SK-N-DZ (cell line): ENCODE measurements at regions not wholly inside any gene's neighbourhood (a gene's known extent, or its start where the extent isn't known, plus 50 kb on each side); places are given as distances from the start of the nearest gene placed in this dataset.
A peak's percentile ranks its signal among the peaks of the same experiment; 100 is the strongest.

Experiments
- DNase-seq: peaks from one replicate; pipeline ENCODE4 v3.0.0-alpha.2; 2015; ENCODE audit warnings: low spot score

- no peak for DNase-seq
These were observed 271.3 kb downstream of the BMP7 start for GRCh38 chr20:56995149-56995548.

- peak; percentile 30 for DNase-seq
These were observed 270.8 kb downstream of the BMP7 start for GRCh38 chr20:56995635-56996075.

GRCh38 chr20:56996533-56996932 lies 269.9 kb downstream of the BMP7 start:
- DNase-seq = no peak

DNA sequence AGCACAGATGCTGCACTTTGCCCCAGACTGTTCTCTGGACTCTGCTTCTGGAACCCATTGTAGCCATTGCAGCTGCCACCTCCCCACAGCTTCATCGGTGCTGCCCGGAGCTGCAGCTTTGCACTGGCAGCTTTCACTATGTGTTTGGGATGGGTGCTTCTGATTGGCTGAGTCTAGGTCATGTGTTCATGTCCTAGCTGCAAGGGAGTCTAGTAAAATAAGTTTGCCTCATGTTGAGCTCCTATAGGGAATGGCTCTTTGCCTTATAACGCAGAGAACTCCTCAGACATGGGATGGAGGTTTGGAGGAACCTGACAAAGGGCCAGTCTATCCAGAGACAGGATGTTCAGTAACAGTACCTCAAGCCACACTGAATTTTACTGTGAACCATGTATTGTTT lies 268.0 kb downstream of the BMP7 start:
- DNase-seq = no peak

DNA sequence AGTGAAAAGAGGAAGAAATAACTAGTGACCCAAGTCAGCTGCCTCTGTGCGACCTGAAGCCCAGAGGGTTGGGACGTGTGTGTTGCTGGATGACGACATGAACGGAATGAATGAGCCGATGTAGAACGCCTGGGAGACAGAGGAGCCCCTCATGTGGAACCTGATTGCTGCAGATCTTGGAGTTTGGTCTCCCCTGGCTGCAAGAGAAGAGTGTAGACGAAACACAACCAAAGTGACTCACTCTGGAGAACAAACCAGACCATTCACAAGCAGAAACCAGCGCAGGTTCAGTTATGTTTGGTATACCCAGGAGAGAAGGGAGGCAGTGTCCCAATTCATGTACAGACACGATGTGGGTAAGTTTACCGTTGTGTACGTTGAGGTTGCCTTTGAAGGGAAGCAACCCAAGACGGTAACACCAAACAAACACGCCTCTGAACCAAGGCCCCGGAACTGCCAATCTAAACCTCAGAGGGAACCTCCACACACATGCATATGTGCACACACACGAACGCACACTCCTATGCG lies 265.9 kb downstream of the BMP7 start:
- DNase-seq = no peak

GRCh38 chr20:57001126-57001767 lies 265.2 kb downstream of the BMP7 start:
- DNase-seq = no peak

GRCh38 chr20:57002066-57002570 lies 264.3 kb downstream of the BMP7 start:
- DNase-seq = no peak

DNA sequence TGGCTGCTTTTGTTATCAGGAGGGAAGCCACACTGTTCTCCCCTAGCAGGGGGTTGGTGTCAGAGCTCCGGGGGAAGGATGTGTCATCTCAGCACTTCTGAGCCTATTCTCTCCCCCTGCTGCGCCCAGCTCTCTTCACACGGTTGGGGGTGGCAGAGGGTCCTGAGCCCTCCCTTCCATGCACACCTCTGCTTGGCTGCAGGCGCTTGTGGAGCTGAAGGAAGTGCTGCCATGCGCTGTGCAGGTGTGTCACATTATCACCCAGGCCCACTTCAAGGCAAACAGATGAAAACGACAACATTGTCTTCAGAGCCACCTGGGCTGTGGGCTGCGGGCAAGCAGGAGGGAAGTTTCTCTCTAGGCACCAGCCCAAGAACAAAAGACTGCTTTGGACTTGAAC lies 263.4 kb downstream of the BMP7 start:
- no peak for DNase-seq

GRCh38 chr20:57004416-57004815 lies 262.0 kb downstream of the BMP7 start:
- no peak for DNase-seq

DNA sequence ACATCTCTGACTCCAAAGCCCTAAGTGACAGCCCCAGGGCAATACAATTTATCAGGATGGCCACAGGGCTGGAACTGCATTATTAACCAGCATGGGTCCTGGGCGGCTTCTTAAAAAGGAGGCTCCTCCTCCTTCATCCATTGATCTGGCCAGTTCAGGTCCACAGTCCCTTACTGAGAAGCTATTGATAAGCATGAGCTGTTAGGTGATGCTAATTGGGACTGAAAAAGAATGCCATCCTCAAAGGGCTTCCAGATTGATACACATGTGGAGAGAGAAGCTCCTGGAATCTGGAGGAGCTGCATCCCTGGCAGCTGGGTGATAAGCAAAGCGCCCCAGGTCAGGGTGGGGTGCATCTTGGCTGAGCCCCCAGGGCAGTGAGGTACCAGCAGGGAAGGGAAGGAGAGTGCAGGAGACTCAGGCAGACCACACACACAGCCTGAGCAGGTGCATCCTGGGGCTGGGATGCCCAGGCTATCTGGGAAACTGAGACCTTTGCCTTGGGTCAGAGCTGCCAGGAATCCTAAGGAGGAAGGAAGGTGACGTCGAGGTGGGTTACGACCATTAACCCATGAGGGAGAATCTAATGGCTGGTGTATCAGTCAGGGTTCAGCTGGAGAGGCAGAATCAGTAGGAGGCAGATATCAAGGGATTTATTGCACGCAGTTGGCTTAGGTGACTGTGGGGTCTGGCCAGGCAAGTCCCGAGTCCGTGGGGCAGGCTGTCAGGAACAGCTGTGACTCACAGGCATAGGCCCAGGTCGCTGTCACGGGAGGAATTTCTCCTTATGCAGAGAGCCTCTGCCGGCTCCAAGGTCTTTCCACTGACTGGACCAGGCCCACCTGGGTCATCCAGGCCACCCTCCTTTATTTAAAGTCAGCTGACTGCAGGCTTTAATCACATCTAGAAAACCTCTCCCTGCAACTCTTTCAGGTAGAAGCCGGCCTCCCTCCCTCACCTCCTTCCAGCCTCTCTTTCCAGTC lies 261.2 kb downstream of the BMP7 start:
- DNase-seq = no peak

DNA sequence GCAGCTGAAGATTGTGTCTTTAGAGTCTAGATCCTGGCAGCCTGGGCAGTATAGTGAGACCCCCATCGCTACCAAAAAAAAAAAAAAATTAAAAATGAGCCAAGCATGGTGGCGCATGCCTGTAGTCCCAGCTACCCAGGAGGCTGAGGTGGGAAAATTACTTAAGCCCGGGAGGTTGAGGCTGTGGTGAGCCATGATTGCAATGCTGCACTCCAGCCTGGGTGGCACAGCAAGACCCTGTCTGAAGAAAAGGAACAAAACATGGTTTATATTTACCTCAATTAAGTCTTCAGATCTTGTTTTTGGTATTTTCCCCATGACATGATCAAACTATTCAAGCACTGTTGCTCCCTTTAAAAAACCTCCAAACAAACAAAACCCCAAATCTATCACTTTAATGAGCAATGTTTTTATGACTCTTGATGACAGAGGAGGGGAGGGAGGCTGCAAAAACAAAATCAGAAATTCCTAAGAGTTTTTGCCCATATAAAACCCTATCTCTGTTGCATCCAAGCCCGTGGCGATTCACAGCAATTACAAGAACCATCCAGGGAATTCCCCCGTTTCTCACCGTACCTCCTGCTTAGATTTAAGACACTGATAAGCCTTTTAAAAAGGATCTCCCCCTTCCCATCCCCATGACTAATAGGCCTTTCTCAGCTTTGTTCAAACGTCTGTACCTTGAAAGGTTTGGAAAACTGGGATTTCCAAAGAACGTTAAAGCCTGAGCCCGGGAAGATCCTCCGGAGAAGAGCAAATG lies 259.9 kb downstream of the BMP7 start:
- no peak for DNase-seq

- no peak for DNase-seq
These were observed 259.3 kb downstream of the BMP7 start for GRCh38 chr20:57007171-57007540.

- DNase-seq = peak; percentile 24
These were observed 258.2 kb downstream of the BMP7 start for GRCh38 chr20:57008217-57008616.

GRCh38 chr20:57009355-57009754 lies 257.1 kb downstream of the BMP7 start:
- no peak for DNase-seq

GRCh38 chr20:57009775-57010174 lies 256.7 kb downstream of the BMP7 start:
- no peak for DNase-seq

GRCh38 chr20:57012691-57013090 lies 253.8 kb downstream of the BMP7 start:
- DNase-seq = no peak

GRCh38 chr20:57013217-57013616 lies 253.2 kb downstream of the BMP7 start:
- no peak for DNase-seq

- DNase-seq = peak; percentile 24
These were observed 252.7 kb downstream of the BMP7 start for GRCh38 chr20:57013741-57014140.

DNA sequence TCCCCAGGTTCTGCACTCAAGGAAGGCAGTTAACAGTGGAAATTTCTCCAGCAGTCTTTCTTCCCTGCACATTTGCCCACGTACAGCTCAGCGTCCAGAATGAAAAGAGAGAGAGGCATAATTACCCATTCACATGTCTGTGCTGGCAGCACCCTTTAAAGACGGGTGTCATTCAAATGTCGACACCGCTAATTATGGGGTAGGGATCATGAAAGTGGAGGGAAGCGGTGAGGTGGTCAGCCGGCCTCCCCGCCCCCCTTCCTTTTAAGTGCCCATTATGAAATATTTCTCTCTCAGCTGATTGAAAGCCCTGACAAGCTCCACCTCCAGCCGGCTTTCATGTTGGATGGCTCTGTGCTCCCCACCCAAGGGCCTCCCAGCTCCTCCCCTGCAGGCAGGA lies 246.1 kb downstream of the BMP7 start:
- no peak for DNase-seq

DNA sequence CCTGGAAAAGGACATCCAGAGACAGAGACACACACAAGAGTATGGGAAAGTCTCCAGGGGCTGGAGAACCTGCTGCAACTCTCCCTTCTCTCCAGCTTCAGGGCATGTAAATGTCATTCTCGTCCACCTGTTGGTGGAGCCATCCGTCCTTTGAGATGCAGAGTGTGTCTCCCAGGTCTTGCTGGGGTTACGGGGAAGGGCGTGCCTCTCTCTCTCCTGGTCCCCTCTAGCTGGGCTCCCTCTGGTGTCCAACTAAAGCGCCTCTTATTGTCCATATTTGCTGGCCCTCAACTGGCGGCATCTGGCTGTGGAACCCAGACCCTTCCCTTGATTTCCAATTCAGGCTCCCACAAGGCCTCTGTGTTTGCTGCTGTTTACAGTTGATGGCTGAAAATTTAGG lies 244.1 kb downstream of the BMP7 start:
- DNase-seq = no peak

DNA sequence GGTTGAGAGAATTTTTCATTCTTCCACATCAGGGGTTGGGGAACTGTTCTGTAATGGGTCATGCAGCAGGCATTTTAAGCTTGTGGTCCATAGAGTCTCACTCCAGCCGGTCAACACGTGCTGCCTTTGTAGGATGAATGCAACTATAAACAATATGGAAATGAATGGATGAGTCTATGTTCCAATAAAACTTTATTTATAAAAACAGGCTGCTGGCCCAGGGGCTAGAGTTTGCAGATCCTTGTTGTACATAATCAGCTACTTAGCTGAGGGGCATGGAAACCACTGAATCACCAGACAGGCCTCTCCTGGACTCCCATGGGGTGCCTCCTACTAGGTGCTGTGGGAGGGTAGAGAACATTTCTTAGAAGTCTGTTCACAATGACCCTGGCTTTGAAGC lies 243.4 kb downstream of the BMP7 start:
- no peak for DNase-seq

DNA sequence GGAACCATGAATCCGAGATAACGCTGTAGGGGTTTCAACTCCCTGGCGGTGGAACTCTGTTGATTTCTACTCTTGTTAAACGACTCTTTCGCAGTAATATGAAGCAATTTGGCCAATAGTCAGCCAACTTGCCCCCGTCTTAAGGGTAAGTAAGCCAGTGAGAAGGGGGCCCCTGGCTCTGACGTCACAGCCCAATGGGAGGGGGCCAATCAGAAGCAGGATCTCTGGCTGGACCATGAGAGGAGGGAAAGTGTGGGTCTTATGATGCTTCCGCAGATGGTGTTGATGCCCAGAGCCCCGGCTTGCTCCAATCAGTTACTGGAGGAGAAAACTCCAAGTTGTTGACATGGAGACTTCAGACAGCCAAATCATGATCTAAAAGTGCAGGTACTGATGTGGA lies 242.4 kb downstream of the BMP7 start:
- no peak for DNase-seq
